ENCODE measurements at regions not wholly inside any gene's neighbourhood (a gene's known extent, or its start where the extent isn't known, plus 50 kb on each side); places are given as distances from the start of the nearest gene placed in this dataset.

DNA sequence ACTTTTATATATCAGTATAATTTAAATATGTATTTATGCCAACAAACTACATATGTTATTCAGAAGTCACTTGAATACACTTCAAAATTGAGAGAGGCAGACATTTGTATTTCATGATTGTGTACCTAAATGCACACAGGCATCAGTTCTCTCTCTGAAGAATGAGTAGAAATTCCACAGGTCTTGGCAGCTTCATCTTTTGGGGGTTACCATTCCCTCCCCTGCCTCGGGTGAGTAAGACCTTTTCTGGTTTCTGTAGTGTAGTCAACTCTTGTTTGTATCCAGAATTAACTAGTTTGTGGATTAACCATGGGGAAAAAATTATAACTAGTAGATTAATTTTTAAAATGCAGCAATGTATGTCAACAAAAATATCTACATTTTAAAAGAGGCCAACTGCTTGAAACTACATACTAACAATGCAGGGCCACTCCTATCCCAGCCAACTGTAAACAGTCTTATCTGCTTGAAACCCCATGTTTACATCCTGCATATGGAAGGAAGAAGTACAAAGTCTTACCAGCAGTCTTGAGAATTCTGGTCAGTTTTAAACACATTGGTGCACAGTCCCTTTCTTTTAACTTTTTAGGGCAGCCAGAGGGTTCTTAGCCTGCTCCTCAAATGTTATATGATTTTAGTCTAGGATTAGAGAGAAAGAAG lies 339.6 kb upstream of the KIF2A start:
- POLR2A ChIA-PET = no interaction called here
- DNase-seq (ENCODE audit: low read depth, low spot score) = no peak
- TF ChIP-seq, protein P1, sequence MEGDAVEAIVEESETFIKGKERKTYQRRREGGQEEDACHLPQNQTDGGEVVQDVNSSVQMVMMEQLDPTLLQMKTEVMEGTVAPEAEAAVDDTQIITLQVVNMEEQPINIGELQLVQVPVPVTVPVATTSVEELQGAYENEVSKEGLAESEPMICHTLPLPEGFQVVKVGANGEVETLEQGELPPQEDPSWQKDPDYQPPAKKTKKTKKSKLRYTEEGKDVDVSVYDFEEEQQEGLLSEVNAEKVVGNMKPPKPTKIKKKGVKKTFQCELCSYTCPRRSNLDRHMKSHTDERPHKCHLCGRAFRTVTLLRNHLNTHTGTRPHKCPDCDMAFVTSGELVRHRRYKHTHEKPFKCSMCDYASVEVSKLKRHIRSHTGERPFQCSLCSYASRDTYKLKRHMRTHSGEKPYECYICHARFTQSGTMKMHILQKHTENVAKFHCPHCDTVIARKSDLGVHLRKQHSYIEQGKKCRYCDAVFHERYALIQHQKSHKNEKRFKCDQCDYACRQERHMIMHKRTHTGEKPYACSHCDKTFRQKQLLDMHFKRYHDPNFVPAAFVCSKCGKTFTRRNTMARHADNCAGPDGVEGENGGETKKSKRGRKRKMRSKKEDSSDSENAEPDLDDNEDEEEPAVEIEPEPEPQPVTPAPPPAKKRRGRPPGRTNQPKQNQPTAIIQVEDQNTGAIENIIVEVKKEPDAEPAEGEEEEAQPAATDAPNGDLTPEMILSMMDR (IDR thresholded peaks at IDR 0.05; ENCODE audit: insufficient read depth, low read length, missing control alignments) = no peak
- CTCF ChIA-PET = no interaction called here
- H3K4me3 ChIP-seq (ENCODE audit: low read depth, low read length) = no peak overlapping the region

DNA sequence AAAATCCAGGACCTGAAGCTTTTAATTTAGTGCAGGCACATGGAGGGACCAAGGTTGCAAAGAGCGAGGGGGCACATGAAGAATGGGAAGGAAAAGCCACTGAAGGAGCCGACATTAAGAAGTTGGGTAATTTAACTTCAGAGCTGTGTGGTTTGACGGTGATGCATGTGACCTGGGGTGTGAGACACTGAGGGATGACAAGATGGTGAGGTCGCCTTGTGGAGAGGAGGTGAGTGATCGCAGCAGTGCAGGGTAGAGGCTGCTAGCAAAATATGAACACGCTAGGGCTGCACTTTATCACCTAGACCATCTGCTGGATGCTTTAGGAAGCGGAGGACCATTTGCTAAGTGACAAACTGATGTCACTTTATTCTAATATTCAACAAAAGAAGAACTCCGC lies 339.0 kb upstream of the KIF2A start:
- no peak for DNase-seq (ENCODE audit: low read depth, low spot score)
- ChIA-PET CTCF (no interaction called here), POLR2A (no interaction called here)
- TF ChIP-seq, protein P1 (IDR thresholded peaks at IDR 0.05; ENCODE audit: insufficient read depth, low read length, missing control alignments) = no peak
- H3K4me3 ChIP-seq (ENCODE audit: low read depth, low read length) = no peak overlapping the region

DNA sequence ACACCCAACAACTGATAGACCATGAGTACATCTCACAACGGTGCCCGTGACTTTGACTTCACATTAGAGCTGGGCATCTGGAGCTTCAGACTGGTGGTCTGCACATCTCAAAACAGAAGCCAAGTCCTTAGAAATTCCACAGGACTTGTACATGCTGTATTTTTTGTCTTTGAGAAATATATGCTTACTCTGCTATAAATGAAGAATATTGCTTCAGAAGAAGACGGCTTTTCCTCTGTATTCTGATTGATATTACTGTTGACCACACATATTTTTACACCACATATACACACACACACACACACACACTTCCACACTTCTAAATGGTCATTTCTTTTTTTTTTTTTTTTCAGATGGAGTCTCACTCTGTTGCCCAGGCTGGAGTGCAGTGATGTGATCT lies 338.3 kb upstream of the KIF2A start:
- no peak for DNase-seq (ENCODE audit: low read depth, low spot score)
- no peak overlapping the region for H3K4me3 ChIP-seq (ENCODE audit: low read depth, low read length)
- TF ChIP-seq, protein P1 (IDR thresholded peaks at IDR 0.05; ENCODE audit: insufficient read depth, low read length, missing control alignments) = no peak
- CTCF ChIA-PET = no interaction called here
- POLR2A ChIA-PET = no interaction called here

DNA sequence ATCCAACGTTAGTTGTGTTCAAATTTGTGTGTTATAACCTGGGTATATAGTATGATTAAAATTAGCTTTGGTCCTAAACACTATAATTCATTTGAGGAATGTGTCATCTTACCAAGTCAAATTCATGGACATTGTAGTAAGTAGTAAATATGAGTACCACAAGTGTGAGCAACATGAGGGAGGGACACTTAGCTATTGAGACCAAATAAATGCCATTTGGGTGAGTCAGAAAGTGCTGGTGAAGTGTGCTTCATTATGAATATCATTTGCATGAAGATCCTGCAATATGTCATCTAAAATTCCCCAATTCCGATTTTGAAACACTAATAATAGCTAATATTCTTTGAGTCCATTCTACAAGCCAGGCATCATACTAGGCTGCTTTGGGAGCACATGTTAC lies 336.7 kb upstream of the KIF2A start:
- TF ChIP-seq, protein P1 (IDR thresholded peaks at IDR 0.05; ENCODE audit: insufficient read depth, low read length, missing control alignments) = no peak
- no peak overlapping the region for H3K4me3 ChIP-seq (ENCODE audit: low read depth, low read length)
- CTCF ChIA-PET = no interaction called here
- POLR2A ChIA-PET = no interaction called here
- DNase-seq (ENCODE audit: low read depth, low spot score) = no peak

DNA sequence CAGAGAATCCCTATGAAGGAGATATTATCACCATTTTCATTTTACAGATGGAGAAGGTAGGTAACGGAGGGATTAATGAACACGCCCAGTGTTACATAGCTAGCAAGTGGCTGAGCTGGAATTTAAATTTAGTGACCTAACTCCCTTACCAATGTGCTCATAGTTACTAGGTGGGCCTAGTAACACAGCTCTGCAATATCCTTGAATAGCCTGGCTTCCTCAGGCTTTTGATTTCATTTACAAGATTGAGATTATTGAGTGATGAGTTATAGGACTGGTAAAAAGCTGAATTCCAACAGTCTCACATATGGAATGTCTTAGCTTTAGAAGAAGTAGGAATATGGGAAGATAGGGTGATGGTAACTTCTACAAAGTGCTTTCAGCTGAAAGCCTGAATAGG lies 336.3 kb upstream of the KIF2A start:
- ChIA-PET POLR2A (no interaction called here), CTCF (no interaction called here)
- TF ChIP-seq, protein P1 (IDR thresholded peaks at IDR 0.05; ENCODE audit: insufficient read depth, low read length, missing control alignments) = no peak
- no peak for DNase-seq (ENCODE audit: low read depth, low spot score)
- H3K4me3 ChIP-seq (ENCODE audit: low read depth, low read length) = no peak overlapping the region

DNA sequence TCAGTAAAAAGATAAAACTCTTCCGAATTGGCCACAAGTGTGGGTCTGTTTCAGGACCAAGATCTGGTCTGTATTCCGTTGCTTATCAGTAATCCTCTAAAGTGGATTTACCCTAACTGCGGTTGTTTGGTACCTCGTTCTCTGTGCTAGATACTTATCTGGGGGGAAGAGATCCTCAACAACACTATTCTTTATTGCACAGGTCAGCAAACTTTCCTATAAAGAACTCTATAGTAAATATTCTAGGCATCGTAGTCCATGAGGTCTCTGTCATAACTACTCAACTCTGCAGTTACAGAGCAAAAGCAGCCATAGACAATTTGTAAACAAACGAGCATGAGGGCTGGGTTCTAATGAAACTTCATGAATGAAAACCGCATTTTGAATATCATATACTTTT lies 335.8 kb upstream of the KIF2A start:
- DNase-seq (ENCODE audit: low read depth, low spot score) = no peak
- ChIA-PET POLR2A (no interaction called here), CTCF (no interaction called here)
- TF ChIP-seq, protein P1 (IDR thresholded peaks at IDR 0.05; ENCODE audit: insufficient read depth, low read length, missing control alignments) = no peak
- no peak overlapping the region for H3K4me3 ChIP-seq (ENCODE audit: low read depth, low read length)
